BJ (cell line): ENCODE measurements at regions not wholly inside any gene's neighbourhood (a gene's known extent, or its start where the extent isn't known, plus 50 kb on each side); places are given as distances from the start of the nearest gene placed in this dataset.

Experiments
- CTCF ChIA-PET: fragments of 350-600 bp; formaldehyde crosslinking; extraction: SDS; loops from one replicate; lab custom pipeline; 2021; ENCODE audit warnings: antibody characterized with exemption, inconsistent platforms; lab: Yijun Ruan, JAX
- POLR2A ChIA-PET: fragments of 300-600 bp; sonication (Branson Sonifier 250); formaldehyde crosslinking; extraction: SDS; loops from one replicate; lab custom pipeline; 2021; ENCODE audit warnings: antibody characterized with exemption; lab: Charles Lee
- DNase-seq: peaks from one replicate; pipeline ENCODE4 v3.0.0-alpha.2; 2011; ENCODE audit warnings: low read depth
- H3K27me3 ChIP-seq: 2 replicates; pipeline ENCODE4 v1.6.0; 2011; ENCODE audit warnings: low read length; ENCODE audit not compliant: control insufficient read depth, insufficient read depth
- H3K36me3 ChIP-seq: 2 replicates; pipeline ENCODE4 v1.5.1; 2011; ENCODE audit warnings: low read length; ENCODE audit not compliant: control insufficient read depth, insufficient read depth
- H3K4me3 ChIP-seq: 2 replicates; pipeline ENCODE4 v1.5.1; 2011; ENCODE audit warnings: low read depth, mild to moderate bottlenecking, control low read depth, low read length
- TF ChIP-seq, protein P1 (sequence below): IDR thresholded peaks from 2 replicates; pipeline ENCODE4 v1.5.1; 2011; ENCODE audit warnings: low read depth, mild to moderate bottlenecking, control low read depth, inconsistent platforms, low read length, moderate library complexity; ENCODE audit not compliant: insufficient read depth

DNA sequence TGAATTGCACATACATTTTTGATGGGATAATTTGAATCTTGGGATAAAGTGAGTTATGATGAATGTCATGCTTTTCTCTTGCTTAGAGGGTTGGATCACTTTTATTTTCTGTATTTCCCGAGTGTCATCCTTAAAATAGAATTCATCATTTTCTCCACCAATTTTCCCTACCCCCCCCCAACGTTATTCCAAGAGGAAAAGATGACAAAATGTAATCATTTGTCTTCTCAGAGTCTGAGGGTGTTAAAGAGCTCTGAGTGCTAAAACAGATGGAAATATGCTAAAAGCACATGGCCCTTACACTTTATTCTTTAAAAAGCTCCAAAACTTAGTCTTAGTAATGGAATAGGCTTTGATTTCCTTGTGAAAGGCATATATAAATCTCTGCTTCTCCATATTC, 81.4 kb downstream of the CHRM3 start:
- TF ChIP-seq, protein P1, sequence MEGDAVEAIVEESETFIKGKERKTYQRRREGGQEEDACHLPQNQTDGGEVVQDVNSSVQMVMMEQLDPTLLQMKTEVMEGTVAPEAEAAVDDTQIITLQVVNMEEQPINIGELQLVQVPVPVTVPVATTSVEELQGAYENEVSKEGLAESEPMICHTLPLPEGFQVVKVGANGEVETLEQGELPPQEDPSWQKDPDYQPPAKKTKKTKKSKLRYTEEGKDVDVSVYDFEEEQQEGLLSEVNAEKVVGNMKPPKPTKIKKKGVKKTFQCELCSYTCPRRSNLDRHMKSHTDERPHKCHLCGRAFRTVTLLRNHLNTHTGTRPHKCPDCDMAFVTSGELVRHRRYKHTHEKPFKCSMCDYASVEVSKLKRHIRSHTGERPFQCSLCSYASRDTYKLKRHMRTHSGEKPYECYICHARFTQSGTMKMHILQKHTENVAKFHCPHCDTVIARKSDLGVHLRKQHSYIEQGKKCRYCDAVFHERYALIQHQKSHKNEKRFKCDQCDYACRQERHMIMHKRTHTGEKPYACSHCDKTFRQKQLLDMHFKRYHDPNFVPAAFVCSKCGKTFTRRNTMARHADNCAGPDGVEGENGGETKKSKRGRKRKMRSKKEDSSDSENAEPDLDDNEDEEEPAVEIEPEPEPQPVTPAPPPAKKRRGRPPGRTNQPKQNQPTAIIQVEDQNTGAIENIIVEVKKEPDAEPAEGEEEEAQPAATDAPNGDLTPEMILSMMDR: no peak
- Histone ChIP-seq H3K36me3 (no peaks in the 10 kb centered on the region), H3K4me3 (no peak overlapping the region), H3K27me3 (no peaks in the 10 kb centered on the region)
- ChIA-PET CTCF (no interaction called here), POLR2A (no interaction called here)
- DNase-seq: no peak

DNA sequence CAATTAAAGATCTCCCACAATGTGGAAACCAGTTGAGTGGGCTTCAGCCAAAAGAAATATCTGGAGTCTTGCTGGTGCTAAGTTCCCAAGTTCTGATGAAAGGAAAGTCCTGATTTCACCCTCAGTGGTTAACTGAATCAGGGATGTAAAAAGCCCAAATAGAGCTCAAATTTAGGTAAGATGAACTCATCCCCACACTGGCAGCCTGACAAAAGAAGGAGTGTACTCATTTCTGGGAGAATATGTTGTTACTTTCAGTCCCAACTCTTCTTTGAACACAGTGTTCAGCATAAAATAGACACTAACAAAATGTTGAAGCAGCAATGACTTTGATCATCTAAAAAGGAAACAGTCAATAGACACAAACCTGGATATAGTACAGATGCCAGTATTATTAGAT, 91.7 kb downstream of the CHRM3 start:
- Histone ChIP-seq H3K27me3 (no peaks in the 10 kb centered on the region), H3K36me3 (no peaks in the 10 kb centered on the region), H3K4me3 (no peak overlapping the region)
- no peak for DNase-seq
- TF ChIP-seq, protein P1: no peak
- POLR2A ChIA-PET: no interaction called here
- CTCF ChIA-PET: no interaction called here

DNA sequence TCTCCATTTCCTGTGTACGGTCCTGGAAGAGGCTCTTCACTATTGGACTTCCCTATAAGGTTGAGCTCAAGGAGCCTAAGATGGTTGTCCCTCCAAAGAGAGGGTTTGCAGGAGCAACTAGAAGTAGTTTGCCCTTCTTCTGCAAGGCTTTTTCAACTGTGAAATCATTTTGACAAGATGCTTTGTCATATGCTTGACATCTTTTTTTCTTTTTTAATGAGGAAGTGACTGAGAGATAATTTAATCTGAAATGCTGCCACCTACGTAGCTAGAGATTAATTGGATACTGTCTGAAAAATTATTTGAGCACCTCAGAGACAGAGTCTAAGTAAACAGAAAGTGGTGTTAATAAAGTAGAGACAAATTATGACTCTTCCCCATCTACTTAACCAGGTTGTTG, 97.0 kb downstream of the CHRM3 start:
- no peak for DNase-seq
- POLR2A ChIA-PET: no interaction called here
- Histone ChIP-seq H3K27me3 (no peaks in the 10 kb centered on the region), H3K36me3 (no peaks in the 10 kb centered on the region), H3K4me3 (no peak overlapping the region)
- CTCF ChIA-PET: interaction anchor here (1.6 kb wide), 1 partner anchor 8 kb away, joined by 4 read pairs; no protein-coding TSS in a partner anchor
- TF ChIP-seq, protein P1: no peak

DNA sequence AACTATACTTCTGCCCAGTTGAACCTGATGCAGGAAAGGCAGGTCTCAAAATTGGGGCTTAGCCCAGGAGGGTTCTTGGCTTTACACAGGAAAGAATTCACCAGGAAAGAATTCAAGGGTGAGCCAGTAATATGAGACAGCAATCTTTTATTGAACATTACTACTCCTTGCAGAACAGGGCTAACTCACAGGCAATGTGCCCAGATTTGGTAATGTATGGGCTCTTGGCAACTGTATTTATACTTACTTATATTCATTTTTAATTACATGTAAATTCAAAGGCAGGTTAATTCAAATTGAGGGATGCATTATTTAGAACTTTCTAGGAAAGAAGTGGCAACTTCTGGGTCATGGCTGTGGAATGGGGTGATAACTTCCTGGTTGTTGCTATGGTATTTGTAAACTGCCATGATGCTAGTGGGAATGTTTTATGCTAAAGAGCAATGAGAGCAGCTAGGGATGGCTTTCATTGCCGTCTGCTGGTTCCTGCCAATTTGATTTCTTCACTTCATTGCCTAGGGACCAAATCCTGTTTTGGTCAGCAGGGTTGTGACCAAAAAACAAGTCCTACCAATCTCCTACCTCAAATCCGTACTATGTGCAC, 107.5 kb downstream of the CHRM3 start:
- no peak for DNase-seq
- no peak overlapping the region for H3K4me3 ChIP-seq
- TF ChIP-seq, protein P1: no peak
- H3K36me3 ChIP-seq: no peaks in the 10 kb centered on the region
- ChIA-PET CTCF (no interaction called here), POLR2A (no interaction called here)
- H3K27me3 ChIP-seq: no peaks in the 10 kb centered on the region

DNA sequence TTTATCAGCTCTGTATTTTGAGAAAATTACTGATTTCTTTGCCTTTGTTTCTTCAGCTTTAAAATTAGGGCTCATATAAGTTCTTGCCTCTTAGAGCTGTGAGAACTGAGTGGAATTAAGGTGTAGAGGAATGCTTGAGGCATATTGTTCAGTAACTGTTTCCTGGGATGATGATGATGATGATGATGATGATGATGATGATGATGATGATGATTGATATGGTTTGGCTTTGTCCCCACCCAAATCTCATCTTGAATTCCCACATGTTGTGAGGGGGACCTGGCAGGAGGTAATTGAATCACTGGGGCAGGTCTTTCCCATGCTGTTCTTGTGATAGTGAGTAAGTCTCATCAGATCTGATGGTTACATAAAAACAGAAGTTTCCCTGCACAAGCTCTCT, 118.7 kb downstream of the CHRM3 start:
- no peak for DNase-seq
- Histone ChIP-seq H3K27me3 (no peaks in the 10 kb centered on the region), H3K36me3 (no peaks in the 10 kb centered on the region), H3K4me3 (no peak overlapping the region)
- ChIA-PET POLR2A (no interaction called here), CTCF (no interaction called here)
- TF ChIP-seq, protein P1: no peak
